HEK293T (cell line): ENCODE measurements at regions not wholly inside any gene's neighbourhood (a gene's known extent, or its start where the extent isn't known, plus 50 kb on each side); places are given as distances from the start of the nearest gene placed in this dataset.

ENCODE experiments used
- BHLHE40 ChIP-seq: fragments of 450-650 bp; IDR thresholded peaks from 2 replicates; pipeline ENCODE4 v1.6.1; 2016; ENCODE audit warnings: mild to moderate bottlenecking, moderate library complexity, borderline replicate concordance
- CTBP1 ChIP-seq: fragments of 450-650 bp; IDR thresholded peaks from 2 replicates; pipeline ENCODE4 v1.6.1; 2016; ENCODE audit warnings: borderline replicate concordance
- FOXA1 ChIP-seq: fragments of 450-650 bp; IDR thresholded peaks from 2 replicates; pipeline ENCODE4 v1.6.1; 2016; ENCODE audit warnings: mild to moderate bottlenecking
- FOXK2 ChIP-seq: fragments of 450-650 bp; IDR thresholded peaks from 2 replicates; pipeline ENCODE4 v1.6.1; 2016; ENCODE audit warnings: mild to moderate bottlenecking
- FOXM1 ChIP-seq: fragments of 450-650 bp; IDR thresholded peaks from 2 replicates; pipeline ENCODE4 v1.6.1; 2017; ENCODE audit warnings: mild to moderate bottlenecking, borderline replicate concordance
- HDGF ChIP-seq: fragments of 450-650 bp; IDR thresholded peaks from 2 replicates; pipeline ENCODE4 v1.6.1; 2017; ENCODE audit warnings: antibody characterized with exemption, borderline replicate concordance
- LEF1 ChIP-seq: fragments of 450-650 bp; IDR thresholded peaks from 2 replicates; pipeline ENCODE4 v1.6.1; 2017; ENCODE audit warnings: mild to moderate bottlenecking, borderline replicate concordance
- NFRKB ChIP-seq: fragments of 450-650 bp; IDR thresholded peaks from 2 replicates; pipeline ENCODE4 v1.6.1; 2016; ENCODE audit warnings: mild to moderate bottlenecking, moderate library complexity
- SP1 ChIP-seq: fragments of 450-650 bp; IDR thresholded peaks from 2 replicates; pipeline ENCODE4 v1.6.1; 2017
- SUZ12 ChIP-seq: fragments of 450-650 bp; IDR thresholded peaks from 2 replicates; pipeline ENCODE4 v1.6.1; 2016; ENCODE audit warnings: mild to moderate bottlenecking
- TARDBP ChIP-seq: fragments of 450-650 bp; IDR thresholded peaks from 2 replicates; pipeline ENCODE4 v1.6.1; 2016
- ZNF384 ChIP-seq: fragments of 450-650 bp; IDR thresholded peaks from 2 replicates; pipeline ENCODE4 v1.6.1; 2016
- TF ChIP-seq, protein P1 (sequence below): fragments of 450-650 bp; IDR thresholded peaks from 2 replicates; pipeline ENCODE4 v1.6.1; 2016

- no peak for TF ChIP-seq TARDBP
- no peak for TF ChIP-seq NFRKB
- TF ChIP-seq, protein P1, sequence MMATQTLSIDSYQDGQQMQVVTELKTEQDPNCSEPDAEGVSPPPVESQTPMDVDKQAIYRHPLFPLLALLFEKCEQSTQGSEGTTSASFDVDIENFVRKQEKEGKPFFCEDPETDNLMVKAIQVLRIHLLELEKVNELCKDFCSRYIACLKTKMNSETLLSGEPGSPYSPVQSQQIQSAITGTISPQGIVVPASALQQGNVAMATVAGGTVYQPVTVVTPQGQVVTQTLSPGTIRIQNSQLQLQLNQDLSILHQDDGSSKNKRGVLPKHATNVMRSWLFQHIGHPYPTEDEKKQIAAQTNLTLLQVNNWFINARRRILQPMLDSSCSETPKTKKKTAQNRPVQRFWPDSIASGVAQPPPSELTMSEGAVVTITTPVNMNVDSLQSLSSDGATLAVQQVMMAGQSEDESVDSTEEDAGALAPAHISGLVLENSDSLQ = no peak
- no peak for TF ChIP-seq BHLHE40
- TF ChIP-seq FOXM1 = no peak
- no peak for TF ChIP-seq SUZ12
- TF ChIP-seq SP1 = no peak
- TF ChIP-seq HDGF = no peak
- no peak for TF ChIP-seq FOXK2
- no peak for TF ChIP-seq ZNF384
- no peak for TF ChIP-seq CTBP1
- no peak for TF ChIP-seq FOXA1
- TF ChIP-seq LEF1 = no peak
Measured at GRCh38 chr11:115710980-115711379, 206.8 kb upstream of the CADM1 start.
